GM10266 (cell line): ENCODE measurements at regions not wholly inside any gene's neighbourhood (a gene's known extent, or its start where the extent isn't known, plus 50 kb on each side); places are given as distances from the start of the nearest gene placed in this dataset.

Experiments used
- DNase-seq: peaks from one replicate; pipeline ENCODE4 v3.0.0; 2012; ENCODE audit errors: extremely low spot score
- CTCF ChIP-seq: IDR thresholded peaks from 2 replicates; pipeline ENCODE4 v1.5.1; 2012; ENCODE audit warnings: mild to moderate bottlenecking, low read depth; ENCODE audit not compliant: control insufficient read depth, insufficient read depth; ENCODE audit errors: missing control alignments

- no peak for DNase-seq
- TF ChIP-seq CTCF: no peak
These were observed 196.3 kb upstream of the ARHGAP20 start for GRCh38 chr11:110908401-110909105.

- no peak for DNase-seq
- no peak for TF ChIP-seq CTCF
These were observed 195.4 kb upstream of the ARHGAP20 start for GRCh38 chr11:110907629-110908028.

- no peak for TF ChIP-seq CTCF
- no peak for DNase-seq
These were observed 191.6 kb upstream of the ARHGAP20 start for GRCh38 chr11:110903830-110904229.

- no peak for TF ChIP-seq CTCF
- no peak for DNase-seq
These were observed 191.1 kb upstream of the ARHGAP20 start for GRCh38 chr11:110903378-110903777.

GRCh38 chr11:110901441-110901840 is 189.2 kb upstream of the ARHGAP20 start:
- no peak for DNase-seq
- no peak for TF ChIP-seq CTCF

- TF ChIP-seq CTCF: no peak
- no peak for DNase-seq
These were observed 188.2 kb upstream of the ARHGAP20 start for GRCh38 chr11:110900426-110900825.

- no peak for TF ChIP-seq CTCF
- DNase-seq: no peak
These were observed 184.8 kb upstream of the ARHGAP20 start for GRCh38 chr11:110897035-110897434.
